CD4-positive, alpha-beta T cell treated with Interleukin-6 for 4 hours (primary cell): ENCODE measurements at regions not wholly inside any gene's neighbourhood (a gene's known extent, or its start where the extent isn't known, plus 50 kb on each side); places are given as distances from the start of the nearest gene placed in this dataset.
"Not testable (repeated sequence)": the region's sequence is repeated elsewhere in the genome, so short reads cannot be mapped to it uniquely, and the experiment has no call there.

Source experiments
- DNase-seq: peaks from one replicate; pipeline ENCODE4 v3.0.0-alpha.2; 2020; ENCODE audit warnings: mixed read lengths

DNA sequence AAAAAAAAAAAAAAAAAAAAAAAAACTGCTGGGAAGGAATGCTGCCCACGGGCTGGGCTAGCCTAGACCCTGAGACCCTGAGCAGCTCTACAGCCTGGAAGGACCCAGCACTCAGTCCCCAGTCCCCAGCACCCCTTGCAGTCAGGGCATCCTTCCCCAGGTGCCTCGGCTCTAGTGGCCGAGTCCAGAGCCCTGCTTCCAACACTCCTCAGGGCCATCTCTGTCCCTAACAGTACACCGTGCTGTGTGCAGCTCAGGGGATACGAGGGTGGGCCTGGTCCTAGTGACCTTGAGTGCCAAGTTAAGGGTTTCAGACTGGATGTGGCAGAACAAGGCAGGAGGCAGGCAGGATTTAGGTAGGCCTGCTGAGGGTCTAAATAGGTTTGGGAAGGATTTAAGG is 50.2 kb upstream of the LRP8 start:
- no peak for DNase-seq

DNA sequence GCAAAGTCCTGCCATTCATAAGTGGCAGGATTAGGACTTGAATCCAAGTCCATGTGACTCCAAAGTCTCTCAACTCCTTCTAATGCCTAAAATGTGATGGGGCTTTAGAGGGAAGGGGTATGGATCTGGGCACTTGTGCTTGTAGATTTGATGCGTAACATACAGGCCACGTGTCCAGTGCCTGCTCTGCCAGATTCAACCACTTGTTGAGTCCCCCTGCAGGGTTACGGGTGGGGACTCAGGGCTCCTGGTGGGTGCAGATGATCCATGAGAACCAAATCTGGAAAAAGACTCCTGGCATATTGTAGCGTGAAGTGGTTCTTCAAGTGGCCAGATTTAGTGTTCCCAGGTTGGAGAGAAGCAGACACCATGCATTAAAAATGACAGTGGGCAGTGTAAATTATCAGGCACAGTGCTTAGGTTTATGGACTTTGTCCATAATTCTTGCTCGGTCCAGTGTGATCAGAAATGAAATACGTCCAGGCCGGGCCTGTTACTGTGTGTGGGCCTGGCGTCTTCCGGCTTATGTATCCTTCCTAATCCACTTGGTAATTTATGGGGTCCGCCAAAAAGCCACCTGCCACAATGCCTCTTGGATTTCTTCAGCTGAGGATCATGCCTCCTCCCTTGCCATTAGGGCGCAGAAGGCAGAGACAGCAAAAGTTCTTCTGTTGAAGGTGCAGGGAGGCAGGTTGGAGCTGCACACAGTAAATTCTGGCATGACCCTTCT is 51.2 kb upstream of the LRP8 start:
- no peak for DNase-seq

DNA sequence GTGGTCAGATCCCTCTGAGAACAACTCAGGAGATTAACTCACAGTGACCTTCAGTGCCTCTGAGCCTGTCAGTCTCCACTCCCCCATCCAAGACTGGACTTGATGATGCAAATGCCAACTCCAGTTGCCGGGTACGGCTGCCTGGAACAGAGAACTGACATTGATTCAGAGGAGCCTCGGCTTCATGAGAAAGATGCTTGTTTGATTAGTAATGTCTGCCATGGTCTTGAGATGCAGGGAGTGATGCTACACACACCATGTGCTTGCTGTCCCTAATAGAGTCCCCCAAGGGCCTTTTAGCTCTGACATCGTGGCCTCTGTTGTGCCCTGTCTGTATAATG is 51.8 kb upstream of the LRP8 start:
- no peak for DNase-seq

DNA sequence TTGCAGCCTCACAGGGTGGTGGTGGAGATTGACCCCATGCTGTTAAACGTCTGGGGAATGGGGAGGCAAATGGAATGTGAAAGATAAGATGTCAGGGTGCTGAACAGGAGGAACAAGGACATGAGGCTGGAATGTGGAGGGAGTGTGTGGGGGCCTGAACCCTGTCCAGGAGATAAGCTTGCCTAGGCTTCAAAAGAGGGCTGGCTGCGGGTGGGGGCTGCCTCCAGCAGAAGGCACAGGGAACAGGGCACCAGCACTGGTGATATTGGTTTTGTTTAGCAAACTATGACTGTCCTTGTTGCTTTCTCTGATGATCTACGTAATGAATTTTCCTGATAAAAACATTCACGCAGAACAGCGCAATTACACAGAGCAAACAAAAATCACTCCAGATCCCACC is 52.4 kb upstream of the LRP8 start:
- DNase-seq, result no peak

DNA sequence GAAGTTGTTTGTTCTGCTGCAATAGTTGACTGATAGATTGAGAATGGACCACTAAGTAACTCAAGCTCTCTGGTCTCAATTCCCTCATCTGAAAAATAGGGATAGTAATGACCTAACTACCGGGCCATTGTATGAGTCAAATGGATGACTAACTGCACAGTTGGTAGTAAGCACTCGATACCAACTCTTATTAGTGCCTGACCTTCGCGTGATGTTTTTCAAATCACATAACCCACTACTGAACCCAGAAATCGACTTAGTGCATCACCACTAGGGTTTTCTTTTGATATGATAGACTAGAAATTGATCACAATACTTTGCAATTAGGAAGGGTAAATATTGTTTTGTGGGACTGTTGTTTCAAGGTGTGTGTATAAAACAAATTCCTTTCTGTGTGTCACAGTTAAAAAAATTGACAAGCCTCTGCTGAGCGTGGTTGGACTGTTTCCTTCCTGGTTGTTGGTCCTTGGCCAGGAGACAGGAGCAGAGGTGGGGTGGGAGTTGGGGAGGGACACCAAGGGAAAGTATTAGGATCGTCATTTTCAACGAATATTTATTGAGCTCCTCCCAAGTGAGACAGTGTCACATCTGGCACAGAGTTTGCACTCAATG is 54.0 kb upstream of the LRP8 start:
- DNase-seq, result no peak

DNA sequence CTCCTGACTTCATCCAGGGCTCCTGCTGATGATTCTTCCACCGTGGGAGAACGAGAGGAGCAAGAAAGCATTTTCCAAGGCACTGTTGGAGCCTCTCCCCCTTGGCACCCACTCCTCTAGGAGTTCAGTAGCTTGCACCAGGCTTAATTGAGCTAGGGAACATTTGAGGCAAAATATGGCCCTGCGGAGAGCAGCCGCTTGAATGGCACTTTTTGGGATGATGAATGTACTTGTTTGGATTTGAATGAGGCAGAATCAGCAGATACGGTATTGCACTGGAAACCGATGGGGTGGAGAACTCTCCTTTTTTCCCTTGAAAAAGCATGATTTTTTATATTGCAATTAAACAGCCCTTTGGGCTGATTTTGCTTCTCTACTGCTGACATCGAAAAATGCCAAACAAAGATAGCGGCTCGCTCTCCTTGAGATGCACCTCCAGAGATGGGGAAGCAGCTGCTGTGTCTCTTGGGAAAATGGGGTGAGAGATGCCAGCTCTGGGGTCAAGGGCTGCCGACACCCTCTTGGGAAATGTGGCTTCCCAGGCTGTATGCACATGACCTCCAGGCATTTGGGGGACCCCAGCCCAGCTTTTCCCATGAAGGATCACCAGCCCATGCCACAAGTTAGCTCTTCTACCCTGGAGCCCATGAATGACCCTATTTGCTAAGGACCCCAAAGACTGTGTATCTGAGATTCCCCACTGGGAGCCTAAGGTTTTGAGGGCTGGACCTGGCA is 55.4 kb upstream of the LRP8 start:
- DNase-seq, result no peak

DNA sequence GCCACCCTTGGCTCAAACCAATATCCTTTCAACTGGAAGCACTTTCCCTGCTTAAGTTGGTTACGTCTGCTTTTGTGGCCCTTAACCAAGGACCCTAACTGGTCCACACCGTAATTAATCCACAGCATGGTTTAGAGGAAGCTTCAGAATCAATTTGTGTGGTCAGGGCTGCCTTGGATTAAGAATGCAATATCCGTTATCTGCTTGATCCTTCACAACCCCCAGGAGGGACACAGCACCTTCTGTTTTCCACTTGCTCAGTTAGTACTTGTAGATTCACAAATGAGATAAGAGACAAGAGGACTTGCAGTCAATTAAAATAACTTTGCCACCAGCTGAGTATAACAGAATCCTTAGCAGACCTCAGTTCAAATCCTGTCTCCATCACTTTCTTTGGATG is 56.9 kb upstream of the LRP8 start:
- DNase-seq, result no peak

DNA sequence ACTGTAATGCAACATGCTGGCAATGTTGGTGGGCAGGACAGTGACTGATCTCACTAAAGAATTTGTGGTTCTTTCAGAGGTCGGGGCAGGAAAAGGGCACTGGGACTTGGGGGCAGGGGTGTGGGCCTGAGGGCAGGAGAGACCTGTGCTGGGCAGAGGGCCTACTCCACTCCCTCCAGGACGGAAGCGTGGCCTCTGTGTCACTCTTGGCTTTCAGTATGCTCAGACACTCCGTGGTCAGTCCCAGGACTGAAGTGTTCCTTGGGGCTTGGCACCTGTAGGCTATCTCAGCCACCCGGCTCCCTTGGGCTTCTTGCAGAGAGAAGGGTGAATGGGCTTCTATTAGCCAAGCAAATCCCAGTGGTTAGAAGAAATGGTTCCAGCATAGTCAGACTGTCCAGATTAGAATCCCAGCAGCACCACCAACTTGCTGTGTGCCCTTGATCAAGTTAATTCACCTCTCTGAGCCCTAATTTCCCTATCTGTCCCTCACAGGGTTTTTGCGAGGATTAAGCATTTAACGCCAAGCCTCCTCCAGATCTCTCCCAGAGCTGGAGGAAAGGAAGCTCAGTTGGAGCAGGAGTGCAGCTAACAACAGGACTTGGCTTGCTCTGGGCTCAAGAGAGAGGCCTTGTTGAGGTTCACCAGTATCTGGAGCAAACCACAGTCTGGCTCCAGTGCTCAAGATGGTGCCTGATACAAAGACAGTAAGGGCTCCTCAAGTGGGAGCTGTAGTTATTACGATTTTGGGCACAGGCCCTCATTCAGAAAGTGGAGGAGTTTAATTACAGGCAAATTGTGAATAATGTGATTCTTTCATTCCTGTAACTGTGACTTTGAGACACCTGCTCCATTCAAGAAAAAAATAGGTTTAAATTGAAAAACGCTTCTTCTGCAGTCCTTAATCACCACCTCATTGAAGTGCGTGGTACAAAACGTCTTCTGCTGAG is 57.7 kb upstream of the LRP8 start:
- DNase-seq, result no peak

DNA sequence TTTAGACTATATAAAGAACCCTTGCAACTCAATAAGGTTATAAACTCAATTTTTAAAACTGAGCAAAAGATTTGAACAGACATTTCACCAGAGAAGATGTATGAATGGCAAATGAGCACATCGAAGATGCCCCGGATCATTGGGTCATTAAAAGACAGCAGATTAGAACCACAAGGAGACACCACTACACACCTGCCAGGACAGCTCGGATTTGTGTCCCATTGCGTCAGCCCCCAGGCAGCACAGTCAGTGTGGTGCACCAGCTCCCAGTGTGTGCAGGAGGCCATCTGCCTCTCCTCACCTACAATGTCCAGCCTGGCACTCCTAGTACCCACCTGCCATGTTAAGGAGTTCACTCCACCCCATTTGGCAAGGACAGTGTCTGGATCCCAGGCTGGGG is 61.1 kb upstream of the LRP8 start:
- DNase-seq, result no peak

DNA sequence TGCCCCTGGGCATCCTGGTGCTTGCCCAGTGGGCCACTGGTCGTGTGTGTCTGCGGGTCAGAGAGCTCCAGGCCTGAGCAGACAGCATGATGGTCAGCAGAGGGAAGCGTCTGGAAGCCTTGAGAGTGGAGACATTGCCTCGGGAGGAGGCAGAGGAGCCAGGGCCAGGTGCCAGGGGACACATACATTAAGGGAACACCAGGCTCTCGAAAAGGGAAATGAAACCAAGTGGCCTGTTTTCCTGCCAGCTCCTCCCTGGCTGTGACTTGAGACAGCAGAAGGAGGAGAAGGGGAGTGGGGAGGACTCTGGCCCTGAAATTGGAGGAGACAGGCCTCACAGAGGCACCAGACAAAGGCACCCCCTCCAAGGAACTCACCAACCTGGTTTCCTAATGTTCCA is 62.4 kb upstream of the LRP8 start:
- DNase-seq, result no peak

DNA sequence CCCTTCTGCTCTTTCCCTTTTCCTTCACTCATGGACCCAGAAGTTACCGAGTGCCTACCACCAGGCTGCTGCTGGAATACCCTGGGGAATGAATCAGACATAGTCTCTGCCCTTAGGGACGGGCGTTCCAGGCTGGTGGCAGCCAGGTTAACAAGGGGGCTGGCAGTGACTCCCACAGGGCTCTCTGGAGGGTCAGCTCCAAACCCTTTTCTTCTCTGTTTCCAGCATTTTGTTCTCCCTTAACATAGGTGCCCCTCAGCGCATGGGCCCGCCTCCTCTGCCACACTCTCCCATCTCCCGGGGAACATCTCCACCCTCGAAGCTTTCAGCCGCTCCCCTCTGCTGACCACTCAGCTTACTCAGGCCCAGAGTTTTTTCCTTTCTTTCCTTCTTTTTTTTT is 62.9 kb upstream of the LRP8 start:
- no peak for DNase-seq

DNA sequence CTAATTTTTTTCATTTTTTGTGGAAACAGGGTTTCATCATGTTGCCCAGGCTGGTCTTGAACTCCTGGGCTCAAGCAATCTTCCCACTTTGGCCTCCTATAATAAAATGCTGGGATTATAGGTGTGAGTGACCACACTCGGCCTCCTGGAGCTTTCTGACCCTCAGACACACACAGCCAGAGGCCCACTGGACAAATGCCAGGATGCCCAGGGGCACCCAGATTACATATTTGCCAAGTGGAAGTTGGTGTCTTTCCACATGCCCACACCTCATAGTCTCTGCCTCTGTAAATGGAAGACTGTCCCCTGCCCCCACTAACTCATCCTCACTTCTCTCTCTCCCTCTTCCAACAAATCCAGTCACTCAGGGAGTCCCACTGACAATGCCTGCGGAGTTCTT is 63.4 kb upstream of the LRP8 start:
- no peak for DNase-seq

DNA sequence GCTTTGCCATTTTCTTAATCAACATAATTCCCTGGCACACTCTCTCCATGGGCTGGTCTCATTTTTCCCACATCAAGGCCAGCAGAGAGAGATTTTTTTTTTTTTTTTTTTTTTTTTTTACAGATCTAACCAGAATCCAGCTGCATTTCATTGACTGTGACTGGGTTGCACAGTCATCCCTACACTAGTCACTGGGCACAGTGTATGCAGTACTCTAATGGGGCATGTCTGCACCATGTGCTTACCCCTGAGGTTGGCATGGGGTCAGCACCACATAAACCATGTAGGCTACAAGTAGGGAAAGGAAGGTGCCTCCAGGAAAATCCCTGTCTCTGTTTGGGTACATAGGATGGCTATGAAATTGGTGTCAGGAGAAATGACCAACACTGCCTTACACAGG is 64.1 kb upstream of the LRP8 start:
- DNase-seq, result no peak

DNA sequence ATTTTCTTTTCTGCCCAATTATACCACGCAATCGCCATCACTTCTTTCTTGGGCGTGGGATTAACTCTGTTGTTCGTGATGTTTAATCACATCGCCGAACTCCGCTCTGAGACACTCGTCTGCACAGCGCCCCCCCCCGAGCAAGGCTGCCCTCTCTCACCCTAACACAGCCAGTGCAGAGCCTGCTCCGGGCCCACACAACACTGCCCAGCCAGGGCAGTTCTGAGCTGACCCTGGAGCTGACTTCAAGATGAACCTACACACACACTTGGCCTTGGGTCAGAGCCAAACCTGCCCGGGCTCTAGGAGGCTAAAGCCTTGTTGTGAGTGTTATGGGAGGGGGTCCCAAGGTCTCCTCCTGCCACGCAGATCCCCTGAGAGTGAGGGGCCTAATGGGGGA is 64.6 kb upstream of the LRP8 start:
- no peak for DNase-seq

DNA sequence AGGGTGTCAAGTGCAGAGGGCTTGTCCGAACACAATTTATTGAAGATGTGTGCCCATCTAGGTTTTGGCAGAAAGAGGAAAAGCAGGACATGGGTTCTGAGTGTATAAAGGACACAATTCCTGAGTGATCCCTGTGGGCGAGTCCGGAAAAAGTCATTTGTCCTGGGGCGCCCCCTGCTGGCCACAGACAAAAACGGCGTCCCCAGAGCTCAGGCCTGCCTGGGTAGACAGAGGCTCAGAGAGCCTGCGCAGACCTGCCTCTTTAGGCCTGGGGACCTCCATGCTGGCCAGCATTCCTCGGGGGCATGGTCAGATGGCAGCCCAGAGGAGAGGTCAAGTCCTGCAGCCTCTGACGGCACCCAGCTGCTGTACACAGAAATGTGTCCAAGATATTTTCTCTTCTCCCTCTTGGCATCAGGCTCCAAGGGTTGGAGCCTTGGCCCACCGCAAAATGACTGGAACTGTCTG is 65.5 kb upstream of the LRP8 start:
- peak; percentile 82 for DNase-seq

DNA sequence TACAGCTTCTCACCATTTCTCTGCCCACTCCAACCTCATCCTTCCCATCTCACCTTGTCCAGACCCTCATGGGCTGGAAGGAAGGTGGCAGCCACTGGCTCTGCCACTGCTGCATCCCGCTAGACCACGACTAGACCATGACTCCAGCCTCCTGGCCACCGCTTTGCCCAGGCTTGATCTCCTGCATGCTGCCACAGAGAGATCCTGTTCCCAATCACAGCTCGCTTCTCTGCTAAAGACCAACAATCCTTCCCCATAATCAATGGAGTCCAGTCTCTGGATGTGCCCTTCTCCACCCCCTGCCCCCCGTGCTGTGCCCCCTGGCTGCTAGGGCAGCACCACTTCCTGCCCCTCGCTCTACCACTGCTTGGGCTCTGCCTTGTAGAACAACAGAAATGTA is 64.9 kb upstream of the DMRTB1 start:
- DNase-seq, result no peak

DNA sequence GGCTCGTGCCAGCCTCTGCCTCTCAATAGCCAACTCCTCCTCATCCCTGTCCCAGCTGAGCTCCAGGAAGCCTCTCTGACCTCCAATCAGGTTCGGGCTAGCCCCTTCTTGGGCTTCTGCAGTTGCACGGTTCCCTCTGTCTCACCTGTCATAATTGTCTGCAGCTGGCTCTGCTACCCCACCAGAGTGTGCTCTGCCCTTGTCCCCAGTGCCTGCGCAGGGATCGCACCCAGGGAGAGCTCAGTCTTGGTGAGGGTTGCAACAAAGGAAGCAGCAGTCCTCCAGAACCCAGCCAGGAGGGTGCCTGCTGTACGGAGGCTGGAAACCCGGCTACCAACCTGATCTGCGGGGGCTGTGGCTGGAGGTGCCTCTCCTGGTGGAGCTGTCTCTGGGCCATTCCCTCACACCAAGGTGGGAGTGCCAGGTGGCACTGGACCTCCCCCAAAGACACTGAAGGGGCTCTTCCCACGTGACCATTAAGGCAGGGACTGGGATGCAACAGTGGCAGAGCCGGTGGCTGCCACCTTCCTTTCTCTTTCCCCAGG is 63.5 kb upstream of the DMRTB1 start:
- DNase-seq, result no peak

DNA sequence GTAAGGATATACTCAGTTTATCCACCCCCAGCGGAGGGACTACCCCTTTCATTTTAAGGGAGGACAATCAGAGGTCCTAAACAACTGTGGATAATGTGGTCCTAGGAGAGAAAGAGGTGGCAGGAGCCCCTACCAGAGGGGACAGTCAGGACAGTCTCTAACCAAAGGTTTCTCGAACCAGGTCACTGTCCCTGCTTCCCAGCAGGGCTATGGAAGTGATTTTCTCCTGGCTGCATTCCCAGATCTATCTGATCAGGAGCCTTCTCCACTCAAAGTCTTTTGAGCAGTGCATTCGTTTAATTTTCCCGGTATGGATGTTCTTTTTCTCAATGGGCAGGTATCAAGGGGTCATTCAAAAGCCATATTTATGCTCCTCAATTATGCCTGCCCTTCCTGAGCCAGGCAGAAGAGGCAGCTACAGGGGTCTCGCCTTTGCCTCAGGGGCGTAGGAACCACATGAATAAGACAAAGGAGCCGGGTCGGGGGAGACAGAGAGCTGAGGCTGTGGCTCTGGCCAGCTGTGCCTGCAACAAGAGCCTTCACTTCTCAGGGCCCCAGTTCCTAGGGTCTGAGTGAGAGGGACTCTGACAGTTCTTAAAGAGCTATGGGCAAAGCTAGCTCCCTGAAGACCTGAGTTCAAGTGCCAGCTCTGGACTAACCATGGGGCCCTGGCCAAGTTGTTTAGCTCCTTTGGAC is 62.5 kb upstream of the DMRTB1 start:
- DNase-seq, result no peak

DNA sequence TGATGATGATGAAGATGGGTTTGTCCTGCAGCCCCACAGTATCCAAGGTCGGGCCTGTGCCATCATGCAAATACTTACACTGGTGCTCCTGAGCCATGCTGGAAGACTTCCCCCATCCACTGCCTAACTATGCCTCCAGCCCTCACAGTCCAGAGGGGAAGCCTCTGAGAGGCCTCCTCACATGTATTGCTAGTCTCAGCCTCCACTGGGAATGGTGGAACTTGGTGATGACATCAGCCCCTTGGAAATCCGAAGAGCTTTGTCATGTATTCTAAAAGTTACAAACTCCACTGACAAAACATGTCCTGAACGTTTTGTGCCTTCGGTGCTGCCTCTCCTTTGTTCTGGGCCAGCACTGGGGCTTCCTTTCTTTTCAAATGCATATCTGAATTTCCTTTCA is 61.1 kb upstream of the DMRTB1 start:
- no peak for DNase-seq

DNA sequence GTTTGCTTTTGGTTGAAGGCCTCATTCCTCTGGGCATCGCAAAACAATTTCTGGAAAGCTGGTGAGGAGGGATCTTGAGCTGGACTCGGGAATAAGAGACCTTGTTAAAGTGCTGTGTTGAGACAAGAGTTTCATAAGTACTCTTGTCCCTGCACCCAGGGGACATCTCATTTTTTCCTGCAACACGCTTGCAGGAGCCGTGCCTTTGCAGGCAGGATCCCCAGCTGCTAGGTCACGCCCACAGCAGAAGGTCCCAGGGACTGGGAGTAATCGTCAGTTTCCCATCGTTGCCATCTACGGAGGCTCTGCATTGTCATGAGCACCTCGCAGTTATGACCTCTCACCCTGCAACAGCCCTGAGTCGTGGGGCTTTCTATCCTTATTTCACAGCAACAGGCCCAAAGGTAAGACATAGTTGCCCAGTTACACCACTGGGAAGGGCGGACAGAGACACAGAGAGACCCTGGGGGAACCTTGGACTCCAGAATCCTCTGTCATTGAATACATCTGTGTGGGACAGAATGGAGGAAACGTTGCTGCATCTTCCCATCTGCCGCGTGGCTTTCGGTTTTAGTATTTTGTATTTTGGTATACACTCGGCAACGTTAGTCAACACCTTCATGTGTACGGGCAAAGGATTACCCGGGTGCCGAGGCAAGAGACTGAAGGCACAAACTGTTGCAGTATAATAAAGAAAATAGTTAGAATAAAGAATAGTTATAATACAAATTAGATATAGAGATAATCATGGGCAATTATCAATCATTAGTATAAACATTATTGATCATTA is 60.4 kb upstream of the DMRTB1 start:
- no peak for DNase-seq

DNA sequence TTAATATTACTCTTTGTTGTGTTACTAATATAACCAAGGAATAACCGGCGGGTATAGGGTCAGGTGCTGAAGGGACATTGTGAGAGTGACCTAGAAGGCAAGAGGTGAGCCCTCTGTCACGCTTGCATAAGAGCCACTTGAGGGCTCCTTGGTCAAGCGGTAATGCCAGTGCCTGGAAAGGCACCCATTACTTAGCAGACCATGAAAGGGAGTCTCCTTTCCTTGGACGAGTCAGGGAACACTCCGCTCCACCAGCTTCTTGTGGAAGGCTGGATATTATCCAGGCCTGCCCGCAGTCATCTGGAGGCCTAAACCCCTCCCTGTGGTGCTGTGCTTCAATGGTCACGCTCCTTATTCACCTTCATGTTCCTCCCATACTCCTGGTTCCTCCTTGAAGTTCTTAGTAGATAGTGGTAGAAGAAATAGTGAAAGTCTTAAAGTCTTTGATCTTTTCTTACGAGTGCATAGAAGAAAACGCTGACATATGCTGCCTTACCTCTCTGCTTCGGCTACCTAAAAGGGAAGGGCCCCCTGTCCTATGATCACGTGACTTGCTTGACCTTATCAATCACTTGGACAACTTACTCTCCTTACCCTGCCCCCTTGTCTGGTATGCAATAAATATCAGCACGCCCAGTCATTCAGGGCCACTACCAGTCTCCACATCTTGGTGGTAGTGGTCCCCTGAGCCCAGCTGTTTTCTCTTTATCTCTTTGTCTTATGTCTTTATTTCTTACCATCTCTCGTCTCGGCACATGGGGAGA is 59.6 kb upstream of the DMRTB1 start:
- DNase-seq, result not testable (repeated sequence)
